Large intestine (tissue), 3 donors: ENCODE measurements at regions not wholly inside any gene's neighbourhood (a gene's known extent, or its start where the extent isn't known, plus 50 kb on each side); places are given as distances from the start of the nearest gene placed in this dataset.
"Not testable (repeated sequence)": the region's sequence is repeated elsewhere in the genome, so short reads cannot be mapped to it uniquely, and the experiment has no call there.

Experiments used
- DNase-seq, 2 donors: peaks; one replicate each; pipeline versions ENCODE4 v3.0.0 to v3.0.0-alpha.2; 2013
- H3K27ac ChIP-seq: one replicate; pipeline ENCODE4 v1.5.1; 2013; ENCODE audit warnings: low read length
- H3K27me3 ChIP-seq: 2 replicates; pipeline ENCODE4 v1.6.1; 2013; ENCODE audit warnings: low read length; ENCODE audit not compliant: control insufficient read depth, insufficient read depth
- H3K36me3 ChIP-seq: 2 replicates; pipeline ENCODE4 v1.6.1; 2013; ENCODE audit warnings: low read length; ENCODE audit not compliant: control insufficient read depth, insufficient read depth
- H3K4me1 ChIP-seq: one replicate; pipeline ENCODE4 v1.6.1; 2013; ENCODE audit warnings: low read length; ENCODE audit not compliant: control insufficient read depth, insufficient read depth
- H3K4me3 ChIP-seq: one replicate; pipeline ENCODE4 v1.5.1; 2013; ENCODE audit warnings: low read length
- H3K9me3 ChIP-seq: one replicate; pipeline ENCODE4 v1.6.1; 2013; ENCODE audit warnings: mild to moderate bottlenecking, low read depth, low read length, moderate library complexity; ENCODE audit not compliant: control insufficient read depth
- WGBS: methylation state at CpG from one replicate; pipeline ENCODE4 v1.1.5; 2013; ENCODE audit warnings: low lambda C conversion rate; ENCODE audit not compliant: insufficient coverage; 5-methylcytosine and 5-hydroxymethylcytosine counted together

GRCh38 chr5:92050970-92051369, 667.9 kb upstream of the ARRDC3 start:
- no peak overlapping the region for H3K4me3 ChIP-seq
- WGBS = no CpG with 5 or more reads among the region's 2 CpGs

DNA sequence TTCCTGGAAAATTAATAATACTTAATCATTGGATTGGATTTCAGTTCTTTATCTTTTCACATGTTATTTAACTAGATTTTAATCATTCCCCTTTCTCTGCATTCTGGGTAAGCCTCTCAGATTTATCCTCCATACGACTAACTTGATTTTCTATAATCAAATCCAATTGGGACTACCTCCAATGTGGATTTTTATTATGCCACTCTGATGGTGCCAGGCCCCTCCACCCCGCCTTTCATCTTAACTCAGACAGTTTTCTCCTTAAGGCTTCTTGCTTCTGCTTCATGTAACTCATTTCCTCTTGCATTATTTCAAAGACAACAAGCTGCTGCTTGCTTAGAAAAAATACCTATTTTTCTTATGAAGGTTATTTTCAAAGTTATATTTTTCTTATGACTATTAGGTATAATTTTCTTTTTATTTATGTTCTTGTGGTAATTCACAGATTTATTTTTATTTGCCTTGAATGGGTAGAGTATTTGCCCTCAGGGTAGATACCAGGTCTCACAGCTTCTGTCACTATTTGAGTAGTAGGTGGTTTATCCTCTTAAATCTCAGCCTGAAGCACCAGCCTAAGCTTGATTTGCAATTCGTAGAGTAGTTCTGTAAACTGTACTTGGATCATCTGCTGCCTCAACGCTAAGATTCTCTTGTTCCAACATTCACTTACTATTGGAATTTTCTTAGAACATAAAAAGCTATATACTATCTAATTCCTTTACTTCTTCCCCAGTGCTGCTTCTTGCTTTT, 659.0 kb upstream of the ARRDC3 start:
- no peaks in the 10 kb centered on the region for H3K27me3 ChIP-seq
- no peak for DNase-seq
- H3K36me3 ChIP-seq = no peaks in the 10 kb centered on the region
- no peaks in the 10 kb centered on the region for H3K9me3 ChIP-seq
- 74% methylated on average over 3 of the region's 4 CpGs for WGBS
- H3K4me1 ChIP-seq = no peaks in the 10 kb centered on the region
- H3K27ac ChIP-seq = no peak overlapping the region
- no peak overlapping the region for H3K4me3 ChIP-seq

More at GRCh38 chr5:92050970-92051369, 667.9 kb upstream of the ARRDC3 start:
- Histone ChIP-seq H3K27ac (no peak overlapping the region), H3K4me1 (no peaks in the 10 kb centered on the region), H3K27me3 (no peaks in the 10 kb centered on the region), H3K9me3 (no peaks in the 10 kb centered on the region), H3K36me3 (no peaks in the 10 kb centered on the region)
- DNase-seq = no peak

DNA sequence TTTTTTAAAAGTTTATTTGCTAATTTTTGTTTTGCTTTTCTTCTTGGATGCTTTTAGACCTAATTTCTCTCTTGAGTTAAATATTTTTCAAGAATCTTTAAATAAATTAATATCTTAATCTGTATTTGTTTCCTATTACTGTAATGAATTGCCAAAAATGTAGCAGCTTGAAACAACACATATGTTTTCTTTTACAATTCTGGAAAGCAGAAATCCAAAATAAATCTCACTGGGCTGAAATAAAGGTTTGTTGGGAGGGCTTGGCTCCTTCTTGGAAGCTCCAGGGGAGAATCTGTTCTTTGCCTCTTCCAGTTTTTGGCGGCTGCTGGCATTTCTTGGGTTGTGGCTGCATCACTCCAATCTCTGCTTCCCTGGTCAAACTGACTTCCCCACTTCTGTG, 658.1 kb upstream of the ARRDC3 start:
- Histone ChIP-seq H3K9me3 (no peaks in the 10 kb centered on the region), H3K4me1 (no peaks in the 10 kb centered on the region), H3K4me3 (no peak overlapping the region), H3K27me3 (no peaks in the 10 kb centered on the region), H3K36me3 (no peaks in the 10 kb centered on the region), H3K27ac (no peak overlapping the region)
- DNase-seq = no peak
- 71% methylated on average over 1 of the region's 1 CpG for WGBS

DNA sequence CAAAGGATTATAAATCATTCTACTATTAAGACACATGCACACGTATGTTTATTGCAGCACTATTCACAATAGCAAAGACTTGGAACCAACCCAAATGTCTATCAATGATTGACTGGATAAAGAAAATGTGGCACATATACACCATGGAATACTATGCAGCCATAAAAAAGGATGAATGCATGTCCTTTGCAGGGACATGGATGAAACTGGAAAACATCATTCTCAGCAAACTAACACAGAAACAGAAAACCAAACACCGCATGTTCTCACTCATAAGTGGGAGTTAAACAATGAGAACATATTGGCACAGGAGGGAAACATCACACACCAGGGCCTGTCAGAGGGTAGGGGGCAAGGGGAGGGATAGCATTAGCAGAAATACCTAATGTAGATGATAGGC, 646.7 kb upstream of the ARRDC3 start:
- WGBS = 100% methylated on average over 1 of the region's 2 CpGs
- not testable (repeated sequence) for H3K27me3 ChIP-seq, DNase-seq, H3K4me1 ChIP-seq, H3K27ac ChIP-seq, H3K9me3 ChIP-seq, H3K36me3 ChIP-seq, H3K4me3 ChIP-seq

DNA sequence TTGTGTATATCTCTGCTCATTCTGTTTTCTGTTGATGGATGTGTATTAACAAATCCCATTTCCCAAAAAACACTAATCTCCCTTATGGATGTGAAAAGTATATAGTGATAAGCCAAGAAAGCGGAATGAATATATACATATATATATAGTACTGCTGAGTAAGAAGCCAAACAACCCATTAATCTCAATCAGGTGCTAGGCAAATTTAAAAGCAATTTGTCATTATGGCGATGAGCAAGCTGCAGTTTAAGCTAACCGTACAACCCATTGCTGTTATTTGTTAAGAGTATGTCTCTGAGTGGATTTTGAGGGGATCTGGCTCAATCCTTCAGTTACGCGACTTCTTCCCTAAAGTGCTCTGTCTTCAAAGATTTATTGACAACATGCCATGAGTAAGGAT, 640.4 kb upstream of the ARRDC3 start:
- H3K27ac ChIP-seq = no peak overlapping the region
- no peaks in the 10 kb centered on the region for H3K36me3 ChIP-seq
- no peak for DNase-seq
- H3K4me1 ChIP-seq = no peaks in the 10 kb centered on the region
- H3K4me3 ChIP-seq = no peak overlapping the region
- H3K27me3 ChIP-seq = no peaks in the 10 kb centered on the region
- WGBS = 100% methylated on average over 1 of the region's 5 CpGs
- H3K9me3 ChIP-seq = no peaks in the 10 kb centered on the region

DNA sequence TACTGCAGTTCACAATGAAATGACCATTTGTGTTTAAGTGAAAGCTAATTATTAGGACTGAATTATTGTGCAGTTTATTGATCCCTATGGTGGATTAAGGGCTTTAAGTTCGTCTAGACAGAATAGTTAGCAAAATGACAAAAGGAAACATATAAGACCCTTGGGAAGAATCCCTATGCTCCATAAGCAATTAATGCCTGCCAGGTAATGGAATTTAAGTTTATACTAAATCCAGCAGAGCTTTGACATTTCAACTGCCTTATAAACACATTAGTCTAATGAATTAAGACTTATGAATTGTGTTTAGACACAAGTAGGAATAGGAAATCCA, 640.0 kb upstream of the ARRDC3 start:
- Histone ChIP-seq H3K36me3 (no peaks in the 10 kb centered on the region), H3K4me3 (no peak overlapping the region), H3K27ac (no peak overlapping the region), H3K4me1 (no peaks in the 10 kb centered on the region), H3K9me3 (no peaks in the 10 kb centered on the region), H3K27me3 (no peaks in the 10 kb centered on the region)
- WGBS = 50% methylated on average over 1 of the region's 1 CpG
- no peak for DNase-seq

DNA sequence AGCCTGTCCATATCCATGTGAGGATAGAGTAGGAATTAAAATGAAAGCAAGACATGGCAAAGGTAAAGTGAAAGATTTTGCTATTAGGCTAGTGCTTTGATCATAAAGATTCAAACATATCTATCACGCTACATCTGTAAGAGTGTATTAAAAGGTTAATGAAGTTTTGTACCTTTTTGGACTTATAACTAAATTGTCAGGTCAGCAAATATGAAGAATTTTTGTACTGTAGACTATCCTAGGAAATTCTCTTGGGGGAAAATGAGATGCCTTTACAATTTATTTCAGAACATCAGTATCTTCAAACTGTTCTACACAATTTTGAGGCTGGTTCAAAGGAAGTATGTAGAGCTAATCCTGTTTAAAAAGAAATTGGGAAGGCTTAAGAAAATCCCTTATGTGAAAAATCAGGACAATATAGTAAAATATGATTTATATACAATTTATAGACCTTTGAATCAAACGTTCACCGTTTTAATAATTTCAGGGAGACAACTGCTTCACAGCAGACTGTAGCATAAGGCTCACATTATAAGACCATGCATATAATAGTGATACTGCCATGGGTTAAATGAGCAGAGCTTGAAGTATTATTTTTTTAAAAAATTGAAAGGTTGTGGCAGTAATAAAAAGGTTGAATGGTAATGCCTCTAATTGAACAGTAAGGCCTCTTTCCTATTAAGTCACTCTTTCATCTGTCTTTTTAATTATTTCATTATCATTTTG, 639.5 kb upstream of the ARRDC3 start:
- Histone ChIP-seq H3K9me3 (no peaks in the 10 kb centered on the region), H3K36me3 (no peaks in the 10 kb centered on the region), H3K4me3 (no peak overlapping the region), H3K27me3 (no peaks in the 10 kb centered on the region), H3K27ac (no peak overlapping the region), H3K4me1 (no peaks in the 10 kb centered on the region)
- DNase-seq = no peak
- WGBS = 100% methylated on average over 1 of the region's 3 CpGs

- no peaks in the 10 kb centered on the region for H3K4me1 ChIP-seq
- no peak for DNase-seq
- H3K27me3 ChIP-seq = no peaks in the 10 kb centered on the region
- H3K9me3 ChIP-seq = no peaks in the 10 kb centered on the region
- H3K27ac ChIP-seq = no peak overlapping the region
- no peaks in the 10 kb centered on the region for H3K36me3 ChIP-seq
- H3K4me3 ChIP-seq = no peak overlapping the region
- WGBS = 69% methylated on average over 1 of the region's 2 CpGs
Observed at GRCh38 chr5:92019376-92019990, 636.4 kb upstream of the ARRDC3 start.

DNA sequence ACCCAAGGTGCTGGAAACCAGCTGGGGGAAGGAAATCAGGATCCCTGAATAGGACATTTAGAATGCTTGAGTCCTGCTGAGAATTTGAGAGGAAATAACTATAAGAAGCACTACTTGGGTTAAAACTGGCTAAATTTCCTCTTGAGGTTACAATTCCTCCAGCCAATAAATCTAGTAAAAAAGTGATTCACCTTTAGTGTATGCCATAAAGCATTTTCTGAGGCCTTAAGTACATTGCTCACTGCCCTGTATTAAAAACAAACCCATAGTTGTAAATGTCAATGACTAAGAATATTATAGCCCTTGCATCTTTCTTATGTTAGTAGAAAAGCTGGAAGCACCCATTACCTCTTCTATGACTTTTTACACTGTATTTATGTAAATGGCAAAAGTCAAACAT, 634.7 kb upstream of the ARRDC3 start:
- no peaks in the 10 kb centered on the region for H3K4me1 ChIP-seq
- no peaks in the 10 kb centered on the region for H3K36me3 ChIP-seq
- no peaks in the 10 kb centered on the region for H3K9me3 ChIP-seq
- H3K27me3 ChIP-seq = no peaks in the 10 kb centered on the region
- no peak for DNase-seq
- no peak overlapping the region for H3K4me3 ChIP-seq
- no peak overlapping the region for H3K27ac ChIP-seq

DNA sequence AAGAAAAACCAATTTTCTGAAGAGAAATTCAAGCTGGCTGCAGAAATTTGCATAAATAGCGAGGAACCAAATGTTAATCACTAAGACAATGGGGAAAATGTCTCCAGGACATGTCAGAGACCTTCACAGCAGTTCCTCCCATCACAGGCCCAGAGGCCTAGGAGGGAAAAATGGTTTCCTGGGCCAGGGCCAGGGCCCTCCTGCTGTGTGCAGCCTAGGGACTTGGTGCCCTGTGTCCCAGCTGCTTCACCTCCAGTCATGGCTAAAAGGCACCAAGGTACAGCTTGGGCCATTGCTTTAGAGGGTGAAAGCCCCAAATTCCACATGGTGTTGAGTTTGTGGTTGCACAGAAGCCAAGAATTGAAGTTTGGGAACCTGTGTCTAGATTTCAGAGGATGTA, 628.7 kb upstream of the ARRDC3 start:
- not testable (repeated sequence) for H3K4me1 ChIP-seq, H3K36me3 ChIP-seq, H3K27ac ChIP-seq, H3K27me3 ChIP-seq, H3K9me3 ChIP-seq, DNase-seq, H3K4me3 ChIP-seq
- WGBS = no CpG with 5 or more reads among the region's 1 CpG
